SK-N-MC (cell line): ENCODE measurements at regions not wholly inside any gene's neighbourhood (a gene's known extent, or its start where the extent isn't known, plus 50 kb on each side); places are given as distances from the start of the nearest gene placed in this dataset.

ENCODE experiments used
- DNase-seq: peaks from one replicate; pipeline ENCODE4 v3.0.0-alpha.2; 2011; ENCODE audit warnings: low read depth, low spot score
- H3K27ac ChIP-seq: fragments of 200-600 bp; sonication (generic); 2 replicates; pipeline ENCODE4 v1.5.1; 2016; ENCODE audit warnings: mixed run types
- H3K36me3 ChIP-seq: fragments of 200-600 bp; sonication (generic); 2 replicates; pipeline ENCODE4 v1.6.1; 2017; ENCODE audit warnings: antibody characterized with exemption, low read length, mixed read lengths; ENCODE audit not compliant: insufficient read depth
- H3K4me3 ChIP-seq: fragments of 200-600 bp; sonication (generic); 2 replicates; pipeline ENCODE4 v1.5.1; 2016
- H3K9ac ChIP-seq: fragments of 200-600 bp; sonication (generic); 2 replicates; pipeline ENCODE4 v1.8.0; 2017; ENCODE audit warnings: mixed run types, mixed read lengths; ENCODE audit not compliant: insufficient read length
- H3K9me3 ChIP-seq: fragments of 200-600 bp; sonication (generic); 2 replicates; pipeline ENCODE4 v1.6.1; 2017; ENCODE audit warnings: low read depth, mild to moderate bottlenecking, antibody characterized with exemption, low read length, moderate library complexity, mixed read lengths
- EZH2 ChIP-seq: fragments of 200-600 bp; sonication (generic); IDR thresholded peaks from one replicate; pipeline ENCODE4 v1.6.1; 2017; ENCODE audit warnings: antibody characterized with exemption
- FOXP2 ChIP-seq: optimal IDR thresholded peaks from 2 replicates; pipeline ENCODE3; 2011; ENCODE audit warnings: mild to moderate bottlenecking, moderate library complexity; ENCODE audit not compliant: insufficient read depth; ENCODE audit errors: extremely low read length, control extremely low read depth
- POLR2AphosphoS5 ChIP-seq: IDR thresholded peaks from 2 replicates; pipeline ENCODE4 v1.6.1; 2012; ENCODE audit warnings: mild to moderate bottlenecking, low read depth, low read length, borderline replicate concordance

DNA sequence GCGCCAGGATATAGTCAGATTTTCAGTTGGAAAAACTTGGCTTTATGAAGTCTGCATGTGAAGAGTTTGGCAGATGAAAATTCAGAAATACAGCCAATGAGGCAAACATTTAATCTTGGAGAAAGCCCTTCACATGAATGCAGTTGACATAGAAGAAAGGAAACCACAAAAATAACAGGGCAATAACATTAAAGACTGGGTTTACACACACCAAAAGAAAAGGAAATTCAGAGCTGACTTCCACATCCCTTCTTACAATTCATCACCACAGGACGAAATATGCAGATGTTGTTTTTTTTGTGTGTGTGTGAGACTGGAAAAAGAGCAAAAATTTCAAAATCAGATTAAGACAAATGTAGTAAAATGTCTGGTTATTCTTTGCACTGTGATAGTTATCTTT, 69.8 kb upstream of the HEY2 start:
- TF ChIP-seq FOXP2 (no peak), EZH2 (no peak), POLR2AphosphoS5 (no peak)
- no peak for DNase-seq
- Histone ChIP-seq H3K9me3 (no peaks in the 10 kb centered on the region), H3K27ac (no peak overlapping the region), H3K36me3 (no peaks in the 10 kb centered on the region), H3K4me3 (peak overlapping the region; percentile 55), H3K9ac (no peak overlapping the region)

DNA sequence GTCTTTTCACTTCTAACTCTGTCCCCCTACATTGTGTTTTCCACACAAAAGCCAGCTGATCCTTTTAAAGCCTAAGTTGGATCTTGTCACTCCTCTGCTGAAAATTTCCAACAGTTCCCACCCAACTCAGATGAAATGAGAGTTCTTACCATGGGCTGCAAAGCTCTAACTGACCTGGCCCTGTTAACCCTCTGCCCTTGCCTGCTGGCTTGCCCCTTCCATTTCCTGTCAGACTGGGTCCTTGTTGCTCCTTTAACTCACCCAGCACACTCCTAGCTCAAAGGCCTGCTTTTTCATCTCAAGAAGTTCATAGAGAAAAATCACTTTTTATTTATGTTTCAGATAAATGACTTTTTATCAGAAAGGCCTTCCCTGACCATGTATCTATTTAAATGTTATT, 66.5 kb upstream of the HEY2 start:
- no peaks in the 10 kb centered on the region for H3K9me3 ChIP-seq
- H3K36me3 ChIP-seq, result no peaks in the 10 kb centered on the region
- H3K27ac ChIP-seq, result no peak overlapping the region
- no peak for TF ChIP-seq POLR2AphosphoS5
- no peak overlapping the region for H3K4me3 ChIP-seq
- H3K9ac ChIP-seq, result no peak overlapping the region
- DNase-seq, result no peak

DNA sequence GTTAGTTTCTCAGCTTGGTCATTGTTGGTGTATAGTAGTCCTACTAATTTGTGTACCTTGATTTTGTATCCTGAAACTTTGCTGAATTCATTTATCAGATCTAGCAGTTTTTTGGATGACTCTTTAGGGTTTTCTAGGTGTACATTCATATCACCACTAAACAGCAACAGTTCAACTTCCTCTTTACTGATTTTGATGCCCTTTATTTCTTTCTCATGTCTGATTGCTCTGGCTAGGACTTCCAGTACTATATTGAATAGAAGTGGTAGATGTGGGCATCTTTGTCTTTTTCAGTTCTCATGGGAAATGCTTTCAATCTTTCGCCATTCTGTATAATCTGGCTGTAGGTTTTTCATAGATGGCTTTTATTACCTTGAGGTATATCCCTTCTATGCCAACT, 61.3 kb upstream of the HEY2 start:
- Histone ChIP-seq H3K27ac (no peak overlapping the region), H3K4me3 (no peak overlapping the region), H3K9me3 (no peaks in the 10 kb centered on the region), H3K36me3 (no peaks in the 10 kb centered on the region), H3K9ac (no peak overlapping the region)
- TF ChIP-seq POLR2AphosphoS5 (no peak), FOXP2 (no peak), EZH2 (no peak)
- no peak for DNase-seq

DNA sequence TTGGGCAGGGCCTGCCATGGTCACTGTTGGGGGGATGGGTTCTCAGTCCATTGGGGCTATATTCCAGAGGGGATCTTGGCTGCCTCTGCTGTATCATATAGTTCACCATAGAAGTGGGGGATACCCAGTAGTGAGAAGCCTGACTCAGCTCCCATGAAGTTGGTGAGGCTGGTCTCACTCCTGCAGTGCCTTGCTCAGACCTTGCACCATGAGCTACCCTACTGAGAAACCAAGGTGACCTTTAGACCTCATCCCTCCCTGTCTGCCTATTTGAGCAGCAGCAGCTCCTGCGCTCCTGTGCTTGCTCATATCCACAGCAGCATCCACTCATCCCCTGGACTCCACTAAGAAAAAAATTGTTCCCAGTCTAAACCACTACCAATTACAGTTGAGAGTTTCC, 56.0 kb upstream of the HEY2 start:
- TF ChIP-seq POLR2AphosphoS5, result no peak
- TF ChIP-seq EZH2, result no peak
- no peak for TF ChIP-seq FOXP2
- Histone ChIP-seq H3K9me3 (no peaks in the 10 kb centered on the region), H3K36me3 (no peaks in the 10 kb centered on the region), H3K27ac (no peak overlapping the region), H3K4me3 (no peak overlapping the region), H3K9ac (no peak overlapping the region)
- no peak for DNase-seq

DNA sequence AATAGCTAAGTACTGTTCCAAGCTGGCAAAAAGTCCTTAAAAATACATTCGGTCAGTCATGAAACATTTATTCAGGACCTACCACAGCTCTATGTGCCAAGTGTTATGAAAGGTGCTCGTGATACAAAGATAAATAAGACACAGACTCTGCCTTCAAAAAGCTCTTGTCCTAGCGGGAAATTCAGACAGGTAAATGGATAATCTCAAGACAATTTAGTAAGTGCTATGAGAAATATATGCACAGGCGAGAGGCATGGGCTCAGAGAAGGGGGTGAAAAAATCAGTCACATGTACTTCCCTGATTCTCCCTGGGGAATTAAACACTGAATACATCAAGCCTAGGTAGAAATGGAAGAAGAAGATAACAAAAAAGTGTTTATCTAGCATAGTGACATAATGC, 49.8 kb upstream of the HEY2 start:
- H3K9ac ChIP-seq, result no peak overlapping the region
- H3K9me3 ChIP-seq, result no peaks in the 10 kb centered on the region
- DNase-seq, result no peak
- no peaks in the 10 kb centered on the region for H3K36me3 ChIP-seq
- no peak overlapping the region for H3K27ac ChIP-seq
- no peak for TF ChIP-seq EZH2
- TF ChIP-seq FOXP2, result no peak
- no peak for TF ChIP-seq POLR2AphosphoS5
- H3K4me3 ChIP-seq, result no peak overlapping the region
